Naive B cell (primary cell): ENCODE measurements at regions not wholly inside any gene's neighbourhood (a gene's known extent, or its start where the extent isn't known, plus 50 kb on each side); places are given as distances from the start of the nearest gene placed in this dataset.

Source experiments
- ATAC-seq, 2 donors: fragments of 150-1000 bp; cut with Tn5 transposase; 2 replicates each; pipeline ENCODE4 v1.10.0; 2021; ENCODE audit warnings: low read depth in 2 of 2, mild to moderate bottlenecking in 2 of 2, moderate library complexity in 2 of 2
- DNase-seq: peaks from one replicate; pipeline ENCODE4 v3.0.0; 2022
- H3K27ac Mint-ChIP-seq, 6 donors: one replicate each; pipeline ENCODE4 v1.8.0; 2020 to 2022; ENCODE audit warnings: mild to moderate bottlenecking in 6 of 6, mixed read lengths in 6 of 6, moderate library complexity in 5 of 6, inconsistent platforms in 2 of 6
- H3K27me3 Mint-ChIP-seq, 3 donors: one replicate each; pipeline ENCODE4 v1.8.0; 2021 to 2022; ENCODE audit warnings: mixed read lengths in 3 of 3, mild to moderate bottlenecking in 1 of 3
- H3K36me3 Mint-ChIP-seq, 2 donors: one replicate each; pipeline ENCODE4 v1.8.0; 2020 to 2022; ENCODE audit warnings: mixed read lengths in 2 of 2, inconsistent platforms in 1 of 2, mild to moderate bottlenecking in 1 of 2
- H3K4me1 Mint-ChIP-seq, 3 donors: one replicate each; pipeline ENCODE4 v1.8.0; 2020 to 2022; ENCODE audit warnings: mixed read lengths in 3 of 3, inconsistent platforms in 1 of 3, mild to moderate bottlenecking in 1 of 3, moderate library complexity in 1 of 3
- H3K4me3 Mint-ChIP-seq, 8 donors: one replicate each; pipeline ENCODE4 v1.8.0; 2020 to 2022; ENCODE audit warnings: mild to moderate bottlenecking in 8 of 8, mixed read lengths in 8 of 8, moderate library complexity in 8 of 8, inconsistent platforms in 2 of 8
- H3K9me3 Mint-ChIP-seq, 7 donors: one replicate each; pipeline ENCODE4 v1.8.0; 2020 to 2022; ENCODE audit warnings: mixed read lengths in 7 of 7, mild to moderate bottlenecking in 5 of 7, inconsistent platforms in 2 of 7, moderate library complexity in 1 of 7

GRCh38 chr11:37544491-37544890 lies 946.5 kb upstream of the RAG2 start:
- Mint-ChIP-seq H3K27ac (no peak overlapping the region), H3K36me3 (no peaks in the 10 kb centered on the region), H3K4me3 (no peak overlapping the region), H3K4me1 (no peaks in the 10 kb centered on the region), H3K27me3 (no peaks in the 10 kb centered on the region), H3K9me3 (peaks cover 0 to 12% (median 3%) of the 10 kb centered on the region in 7 donors)
- DNase-seq (no peak), ATAC-seq (no peak)

DNA sequence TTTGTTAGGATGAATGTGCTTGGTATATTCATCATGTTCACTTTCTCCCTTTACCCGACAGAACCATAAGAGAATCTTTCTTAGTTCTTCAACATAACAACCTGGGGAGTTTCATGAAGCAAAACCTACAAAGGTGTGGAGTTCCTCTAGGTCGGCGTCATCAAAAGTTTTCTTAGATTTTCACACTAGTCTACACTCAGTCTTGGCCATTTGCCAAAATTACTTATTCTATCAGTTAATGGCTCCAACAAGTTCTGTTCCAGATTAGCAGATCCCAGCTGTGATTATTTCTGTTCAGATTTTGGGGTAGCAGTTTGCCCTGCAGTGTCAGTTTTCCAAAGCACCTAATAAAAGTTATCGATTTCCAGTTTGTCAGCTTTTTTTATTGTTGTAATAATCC lies 935.8 kb upstream of the RAG2 start:
- no peaks in the 10 kb centered on the region for H3K27me3 Mint-ChIP-seq
- no peaks in the 10 kb centered on the region for H3K36me3 Mint-ChIP-seq
- H3K27ac Mint-ChIP-seq, result no peak overlapping the region
- peaks cover 10 to 25% (median 13%) of the 10 kb centered on the region in 7 donors for H3K9me3 Mint-ChIP-seq
- ATAC-seq (no peak), DNase-seq (no peak)
- H3K4me1 Mint-ChIP-seq, result no peaks in the 10 kb centered on the region
- no peak overlapping the region for H3K4me3 Mint-ChIP-seq

- H3K27ac Mint-ChIP-seq, result no peak overlapping the region
- no peak for DNase-seq
- no peaks in the 10 kb centered on the region for H3K4me1 Mint-ChIP-seq
- no peaks in the 10 kb centered on the region for H3K36me3 Mint-ChIP-seq
- no peaks in the 10 kb centered on the region for H3K27me3 Mint-ChIP-seq
- ATAC-seq, result no peak
- peaks cover 11 to 29% (median 19%) of the 10 kb centered on the region in 7 donors for H3K9me3 Mint-ChIP-seq
- no peak overlapping the region for H3K4me3 Mint-ChIP-seq
Observed at GRCh38 chr11:37533087-37533486, 935.1 kb upstream of the RAG2 start.

GRCh38 chr11:37532271-37532670 lies 934.2 kb upstream of the RAG2 start:
- H3K4me1 Mint-ChIP-seq, result no peaks in the 10 kb centered on the region
- no peak overlapping the region for H3K27ac Mint-ChIP-seq
- DNase-seq, result no peak
- peaks cover 11 to 32% (median 19%) of the 10 kb centered on the region in 7 donors for H3K9me3 Mint-ChIP-seq
- H3K36me3 Mint-ChIP-seq, result no peaks in the 10 kb centered on the region
- H3K27me3 Mint-ChIP-seq, result no peaks in the 10 kb centered on the region
- no peak overlapping the region for H3K4me3 Mint-ChIP-seq
- ATAC-seq, result no peak

DNA sequence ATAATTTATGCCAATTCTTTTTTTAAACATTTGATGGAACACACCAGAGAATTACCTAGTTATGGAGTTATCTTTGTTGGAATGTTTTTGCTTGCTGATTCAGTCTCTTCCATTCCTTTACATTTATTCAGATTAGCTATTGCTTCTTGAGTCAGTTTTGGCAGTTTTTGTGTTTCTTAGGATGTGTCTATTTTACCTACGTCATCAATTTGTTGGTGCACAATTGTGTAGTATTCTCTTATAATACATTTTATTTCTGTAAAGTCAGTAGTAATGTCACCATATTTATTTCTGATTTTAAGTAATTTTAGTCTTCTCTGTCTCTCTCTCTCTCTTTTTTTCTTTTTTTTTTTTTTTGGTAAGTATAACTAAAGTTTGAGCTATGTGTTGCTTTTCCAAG lies 929.5 kb upstream of the RAG2 start:
- H3K4me1 Mint-ChIP-seq, result no peaks in the 10 kb centered on the region
- H3K4me3 Mint-ChIP-seq, result no peak overlapping the region
- no peaks in the 10 kb centered on the region for H3K36me3 Mint-ChIP-seq
- peaks cover 11 to 36% (median 20%) of the 10 kb centered on the region in 7 donors for H3K9me3 Mint-ChIP-seq
- ATAC-seq, result no peak
- DNase-seq, result no peak
- H3K27ac Mint-ChIP-seq, result no peak overlapping the region
- H3K27me3 Mint-ChIP-seq, result no peaks in the 10 kb centered on the region

DNA sequence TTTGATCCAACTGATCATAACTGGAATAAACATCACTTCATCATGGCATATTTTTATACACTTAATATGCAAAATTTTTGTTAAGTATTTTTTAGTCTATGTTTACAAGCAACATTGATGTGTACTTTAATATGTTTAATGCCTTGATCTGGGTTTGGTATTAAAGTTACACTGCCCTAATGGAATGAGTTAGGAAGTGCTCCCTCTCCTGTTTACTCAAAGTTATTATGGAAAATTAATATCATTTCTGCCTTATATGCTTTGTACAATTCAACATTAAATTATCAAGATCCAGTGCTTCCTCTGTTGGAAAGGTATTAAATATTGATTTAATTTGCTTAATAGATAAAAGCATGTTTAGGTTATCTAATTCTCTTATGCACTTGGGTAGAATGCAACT lies 927.3 kb upstream of the RAG2 start:
- H3K4me3 Mint-ChIP-seq, result no peak overlapping the region

GRCh38 chr11:37519781-37520180 lies 921.7 kb upstream of the RAG2 start:
- H3K9me3 Mint-ChIP-seq, result peaks cover 2 to 13% (median 9%) of the 10 kb centered on the region in 7 donors
- no peaks in the 10 kb centered on the region for H3K36me3 Mint-ChIP-seq
- no peak overlapping the region for H3K4me3 Mint-ChIP-seq
- H3K27ac Mint-ChIP-seq, result no peak overlapping the region
- no peak for ATAC-seq
- no peaks in the 10 kb centered on the region for H3K27me3 Mint-ChIP-seq
- no peaks in the 10 kb centered on the region for H3K4me1 Mint-ChIP-seq
- DNase-seq, result no peak

More for the DNA sequence above, 927.3 kb upstream of the RAG2 start:
- DNase-seq (no peak), ATAC-seq (no peak)
- H3K9me3 Mint-ChIP-seq, result peaks cover 12 to 33% (median 18%) of the 10 kb centered on the region in 7 donors
- no peaks in the 10 kb centered on the region for H3K4me1 Mint-ChIP-seq
- no peak overlapping the region for H3K27ac Mint-ChIP-seq
- no peaks in the 10 kb centered on the region for H3K27me3 Mint-ChIP-seq
- H3K36me3 Mint-ChIP-seq, result no peaks in the 10 kb centered on the region

GRCh38 chr11:37512156-37512780 lies 914.2 kb upstream of the RAG2 start:
- DNase-seq (no peak), ATAC-seq (no peak)
- no peaks in the 10 kb centered on the region for H3K4me1 Mint-ChIP-seq
- H3K4me3 Mint-ChIP-seq, result no peak overlapping the region
- H3K36me3 Mint-ChIP-seq, result peaks cover 0 to 3% of the 10 kb centered on the region in 2 donors
- H3K27ac Mint-ChIP-seq, result no peak overlapping the region
- H3K9me3 Mint-ChIP-seq, result peaks cover 0 to 9% (median 0%) of the 10 kb centered on the region in 7 donors
- H3K27me3 Mint-ChIP-seq, result no peaks in the 10 kb centered on the region

GRCh38 chr11:37511425-37511933 lies 913.4 kb upstream of the RAG2 start:
- peaks cover 0 to 9% (median 0%) of the 10 kb centered on the region in 7 donors for H3K9me3 Mint-ChIP-seq
- no peaks in the 10 kb centered on the region for H3K27me3 Mint-ChIP-seq
- no peaks in the 10 kb centered on the region for H3K4me1 Mint-ChIP-seq
- no peak for DNase-seq
- H3K4me3 Mint-ChIP-seq, result no peak overlapping the region
- peaks cover 0 to 3% of the 10 kb centered on the region in 2 donors for H3K36me3 Mint-ChIP-seq
- H3K27ac Mint-ChIP-seq, result no peak overlapping the region
- no peak for ATAC-seq

DNA sequence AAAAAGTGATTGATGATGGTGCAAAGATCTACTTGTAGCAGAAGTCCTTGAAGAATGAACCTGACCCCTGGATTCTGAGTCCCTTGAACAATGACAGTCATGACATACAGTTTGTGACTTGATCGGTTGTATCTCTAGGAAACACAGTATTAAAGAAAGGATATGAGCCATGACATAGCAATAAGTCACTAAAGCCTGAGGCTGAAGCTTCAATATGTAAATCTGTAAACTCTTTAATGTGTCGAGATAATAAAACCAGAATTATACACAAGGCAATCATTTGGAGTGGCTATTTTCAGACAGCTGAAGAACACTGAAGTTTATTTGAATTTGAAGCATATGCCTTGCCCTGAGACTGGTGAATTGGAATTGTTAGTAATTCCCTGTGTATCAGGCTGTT lies 911.5 kb upstream of the RAG2 start:
- Mint-ChIP-seq H3K4me3 (no peak overlapping the region), H3K27me3 (no peaks in the 10 kb centered on the region), H3K9me3 (peaks cover 0 to 5% (median 0%) of the 10 kb centered on the region in 7 donors), H3K4me1 (no peaks in the 10 kb centered on the region), H3K27ac (no peak overlapping the region), H3K36me3 (peaks cover 0 to 3% of the 10 kb centered on the region in 2 donors)
- DNase-seq (no peak), ATAC-seq (no peak)

DNA sequence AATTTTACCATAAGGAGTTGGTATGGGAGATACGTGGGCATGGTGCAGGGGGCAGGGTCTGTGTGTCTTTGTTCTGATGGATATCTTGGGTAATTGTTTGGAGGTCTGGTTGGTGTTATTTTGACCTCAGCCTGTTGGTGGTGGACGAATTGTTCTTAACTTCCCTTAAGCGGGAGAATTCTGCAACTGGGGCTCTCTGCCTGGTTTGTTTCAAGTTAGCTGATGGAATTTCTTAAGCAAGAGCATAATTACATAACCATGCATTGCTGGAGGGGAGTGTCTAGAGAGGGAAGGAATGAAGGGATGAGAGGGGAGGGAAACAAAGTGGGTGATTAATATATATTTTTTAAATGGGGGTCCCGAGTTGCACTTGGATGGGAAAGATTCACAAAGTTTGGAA lies 908.5 kb upstream of the RAG2 start:
- DNase-seq (no peak), ATAC-seq (no peak)
- Mint-ChIP-seq H3K9me3 (no peaks in the 10 kb centered on the region), H3K27me3 (no peaks in the 10 kb centered on the region), H3K36me3 (peaks cover 0 to 3% of the 10 kb centered on the region in 2 donors), H3K4me3 (no peak overlapping the region), H3K4me1 (no peaks in the 10 kb centered on the region), H3K27ac (no peak overlapping the region)

DNA sequence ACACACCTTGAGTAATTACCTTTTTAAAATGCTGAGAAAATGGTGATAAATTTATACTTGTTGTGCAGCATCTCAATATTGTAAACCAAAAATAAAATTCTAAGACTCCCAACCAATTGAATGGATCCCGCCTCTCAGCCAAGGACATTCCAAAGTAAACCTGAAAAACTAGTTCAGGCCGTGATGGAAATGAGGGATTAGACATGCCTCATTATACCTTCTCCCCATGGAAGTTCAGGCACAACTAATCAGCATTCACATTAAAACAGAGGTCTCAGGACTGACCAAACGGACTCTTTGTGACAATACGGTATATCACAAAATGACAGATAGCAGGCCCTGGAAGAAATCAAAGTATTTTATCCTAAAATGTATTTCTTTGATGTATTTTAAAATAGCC lies 907.4 kb upstream of the RAG2 start:
- DNase-seq (no peak), ATAC-seq (no peak)
- no peak overlapping the region for H3K4me3 Mint-ChIP-seq
- H3K4me1 Mint-ChIP-seq, result no peaks in the 10 kb centered on the region
- H3K27ac Mint-ChIP-seq, result no peak overlapping the region
- H3K27me3 Mint-ChIP-seq, result no peaks in the 10 kb centered on the region
- H3K9me3 Mint-ChIP-seq, result no peaks in the 10 kb centered on the region
- H3K36me3 Mint-ChIP-seq, result peaks cover 0 to 3% of the 10 kb centered on the region in 2 donors

- Mint-ChIP-seq H3K27ac (no peak overlapping the region), H3K4me3 (no peak overlapping the region), H3K27me3 (no peaks in the 10 kb centered on the region), H3K9me3 (no peaks in the 10 kb centered on the region), H3K4me1 (no peaks in the 10 kb centered on the region), H3K36me3 (peaks cover 0 to 3% of the 10 kb centered on the region in 2 donors)
- ATAC-seq (no peak), DNase-seq (no peak)
Observed at GRCh38 chr11:37504921-37505320, 906.9 kb upstream of the RAG2 start.

- Mint-ChIP-seq H3K9me3 (no peaks in the 10 kb centered on the region), H3K4me1 (no peaks in the 10 kb centered on the region), H3K4me3 (no peak overlapping the region), H3K27me3 (no peaks in the 10 kb centered on the region), H3K27ac (no peak overlapping the region), H3K36me3 (peaks cover 0 to 3% of the 10 kb centered on the region in 2 donors)
- no peak for ATAC-seq
- no peak for DNase-seq
Observed at GRCh38 chr11:37504060-37504611, 906.1 kb upstream of the RAG2 start.
